ENCODE measurements at regions not wholly inside any gene's neighbourhood (a gene's known extent, or its start where the extent isn't known, plus 50 kb on each side); places are given as distances from the start of the nearest gene placed in this dataset.

DNA sequence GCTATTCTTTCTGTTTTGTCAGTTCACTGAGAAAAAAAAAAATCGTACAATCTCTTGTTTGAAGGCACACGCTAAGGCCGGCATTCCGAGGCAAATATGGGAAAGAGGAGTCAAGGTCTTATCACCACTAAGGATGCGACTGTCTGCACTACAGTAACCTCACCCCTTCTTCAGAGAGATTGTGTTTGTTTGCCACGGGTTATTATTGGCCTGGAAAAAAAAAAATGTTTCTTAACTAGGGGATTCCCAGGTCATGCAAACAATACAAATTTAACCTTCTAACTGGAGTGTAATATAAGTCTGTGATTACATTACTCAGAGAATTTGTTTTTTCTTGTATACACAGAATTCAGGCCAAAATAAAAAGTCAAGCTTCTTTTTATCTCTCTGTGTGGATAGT is 168.3 kb downstream of the TMA16 start:
- Histone ChIP-seq H3K36me3 (no peaks in the 10 kb centered on the region), H3K9me3 (no peaks in the 10 kb centered on the region), H3K27me3 (no peaks in the 10 kb centered on the region), H3K4me3 (no peak overlapping the region), H3K27ac (no peak overlapping the region), H3K9ac (ENCODE audit: low read depth in 2 of 2, low read length in 2 of 2) (no peak overlapping the region), H3K4me1 (no peaks in the 10 kb centered on the region)
- intact Hi-C loops (cut with DNase I): no loop called here
- no peak for DNase-seq
- TF ChIP-seq, protein P1, sequence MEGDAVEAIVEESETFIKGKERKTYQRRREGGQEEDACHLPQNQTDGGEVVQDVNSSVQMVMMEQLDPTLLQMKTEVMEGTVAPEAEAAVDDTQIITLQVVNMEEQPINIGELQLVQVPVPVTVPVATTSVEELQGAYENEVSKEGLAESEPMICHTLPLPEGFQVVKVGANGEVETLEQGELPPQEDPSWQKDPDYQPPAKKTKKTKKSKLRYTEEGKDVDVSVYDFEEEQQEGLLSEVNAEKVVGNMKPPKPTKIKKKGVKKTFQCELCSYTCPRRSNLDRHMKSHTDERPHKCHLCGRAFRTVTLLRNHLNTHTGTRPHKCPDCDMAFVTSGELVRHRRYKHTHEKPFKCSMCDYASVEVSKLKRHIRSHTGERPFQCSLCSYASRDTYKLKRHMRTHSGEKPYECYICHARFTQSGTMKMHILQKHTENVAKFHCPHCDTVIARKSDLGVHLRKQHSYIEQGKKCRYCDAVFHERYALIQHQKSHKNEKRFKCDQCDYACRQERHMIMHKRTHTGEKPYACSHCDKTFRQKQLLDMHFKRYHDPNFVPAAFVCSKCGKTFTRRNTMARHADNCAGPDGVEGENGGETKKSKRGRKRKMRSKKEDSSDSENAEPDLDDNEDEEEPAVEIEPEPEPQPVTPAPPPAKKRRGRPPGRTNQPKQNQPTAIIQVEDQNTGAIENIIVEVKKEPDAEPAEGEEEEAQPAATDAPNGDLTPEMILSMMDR (IDR thresholded peaks at IDR 0.05): no peak

DNA sequence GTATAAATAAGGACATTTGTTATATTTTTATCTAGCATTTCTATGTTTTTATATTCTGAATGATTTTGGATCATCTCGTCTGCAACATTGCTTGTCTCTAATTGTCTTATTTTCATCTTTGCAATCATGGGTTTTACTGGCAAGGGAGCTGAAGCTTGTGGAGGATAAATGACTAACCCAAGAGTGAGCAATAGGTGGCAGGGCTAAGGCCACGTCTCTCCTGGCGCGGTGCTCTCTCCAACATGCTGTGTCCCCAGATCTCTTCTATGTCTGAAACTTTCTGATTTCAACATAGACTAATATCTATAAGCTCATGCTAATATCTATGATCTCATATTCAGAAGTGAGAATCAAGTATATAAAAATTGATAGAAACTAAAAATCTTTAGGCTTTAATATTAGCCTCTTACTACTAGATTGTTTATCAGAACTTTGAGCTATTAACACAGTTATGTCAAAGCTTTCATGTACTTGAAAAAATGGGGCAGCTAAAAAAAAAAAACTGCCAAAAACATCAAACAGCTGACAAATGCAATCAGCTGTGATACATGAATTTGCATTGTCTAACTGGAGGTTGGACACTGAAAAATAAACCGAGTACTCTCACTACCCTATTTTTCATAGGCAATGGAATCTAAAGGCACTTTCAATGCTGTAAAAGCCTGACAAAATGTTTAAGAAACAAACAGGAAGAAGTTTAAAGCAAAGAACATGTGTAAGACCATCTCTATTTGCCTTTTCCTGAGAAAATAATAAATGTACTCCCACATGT is 169.2 kb downstream of the TMA16 start:
- no peak overlapping the region for H3K9ac ChIP-seq (ENCODE audit: low read depth in 2 of 2, low read length in 2 of 2)
- no peak for DNase-seq
- H3K4me3 ChIP-seq: no peak overlapping the region
- no peaks in the 10 kb centered on the region for H3K9me3 ChIP-seq
- TF ChIP-seq, protein P1 (IDR thresholded peaks at IDR 0.05): no peak
- no peaks in the 10 kb centered on the region for H3K27me3 ChIP-seq
- intact Hi-C loops (cut with DNase I): no loop called here
- no peaks in the 10 kb centered on the region for H3K36me3 ChIP-seq
- H3K27ac ChIP-seq: no peak overlapping the region
- no peaks in the 10 kb centered on the region for H3K4me1 ChIP-seq

DNA sequence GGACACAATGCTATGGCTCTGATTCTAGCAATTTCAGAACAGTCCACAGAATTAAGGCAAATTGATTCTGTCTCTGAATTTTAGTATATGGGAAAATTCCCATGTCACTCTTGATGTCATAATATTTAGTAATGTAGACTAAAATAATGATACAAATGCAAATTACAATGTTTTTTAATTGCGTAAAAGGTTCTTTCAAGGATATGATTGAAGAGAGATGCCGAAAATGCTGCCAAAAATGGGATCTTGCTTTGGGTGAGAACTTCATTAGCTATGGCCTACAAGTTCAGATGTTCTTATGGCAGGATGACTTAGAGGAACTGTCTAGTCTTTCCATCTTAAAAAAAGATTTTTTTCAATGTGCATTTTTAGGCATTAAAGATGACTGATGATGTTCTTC is 170.6 kb downstream of the TMA16 start:
- Histone ChIP-seq H3K36me3 (no peaks in the 10 kb centered on the region), H3K27ac (no peak overlapping the region), H3K4me1 (no peaks in the 10 kb centered on the region), H3K9me3 (no peaks in the 10 kb centered on the region), H3K27me3 (no peaks in the 10 kb centered on the region), H3K9ac (ENCODE audit: low read depth in 2 of 2, low read length in 2 of 2) (no peak overlapping the region), H3K4me3 (no peak overlapping the region)
- TF ChIP-seq, protein P1 (IDR thresholded peaks at IDR 0.05): no peak
- intact Hi-C loops (cut with DNase I): no loop called here
- DNase-seq: no peak

DNA sequence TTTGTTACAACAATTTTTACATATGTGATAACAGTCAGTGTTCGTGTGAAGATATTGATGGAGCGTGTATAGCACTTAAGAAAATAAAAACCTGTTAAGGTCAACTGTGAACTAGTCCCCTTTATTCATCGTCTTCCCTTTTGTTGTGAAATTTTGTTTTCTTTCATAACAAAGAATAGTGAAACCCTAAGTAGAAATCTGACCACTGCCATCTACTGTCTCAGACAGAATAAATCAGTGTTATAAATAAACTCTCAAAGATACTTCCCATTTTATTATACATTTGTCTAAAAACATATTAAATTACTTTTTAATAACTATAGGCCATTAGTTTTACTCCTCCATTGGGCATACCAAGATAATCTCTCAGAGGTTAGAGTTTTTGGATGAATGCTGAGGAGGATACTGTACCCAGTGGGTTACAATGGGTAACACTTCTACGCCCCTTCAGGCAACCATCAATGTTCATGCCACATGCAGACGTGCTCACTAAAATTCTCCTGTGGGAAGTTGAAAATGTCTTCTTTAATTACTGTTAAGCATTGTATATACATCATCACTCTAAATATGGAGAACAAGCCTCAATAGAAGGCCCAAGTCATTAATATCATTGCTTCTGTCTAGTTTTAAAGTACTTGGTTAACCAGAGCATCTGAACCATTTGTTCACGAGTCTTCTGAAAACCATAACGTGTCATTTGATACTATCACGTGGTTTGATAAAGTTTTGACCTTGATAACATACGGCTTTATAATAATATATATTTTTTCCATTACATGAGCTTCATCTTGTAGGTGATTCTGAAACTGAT is 171.2 kb downstream of the TMA16 start:
- no peak overlapping the region for H3K4me3 ChIP-seq
- no peaks in the 10 kb centered on the region for H3K27me3 ChIP-seq
- H3K27ac ChIP-seq: no peak overlapping the region
- no peak overlapping the region for H3K9ac ChIP-seq (ENCODE audit: low read depth in 2 of 2, low read length in 2 of 2)
- no peak for DNase-seq
- no peaks in the 10 kb centered on the region for H3K9me3 ChIP-seq
- intact Hi-C loops (cut with DNase I): no loop called here
- no peaks in the 10 kb centered on the region for H3K4me1 ChIP-seq
- H3K36me3 ChIP-seq: no peaks in the 10 kb centered on the region
- TF ChIP-seq, protein P1 (IDR thresholded peaks at IDR 0.05): no peak

DNA sequence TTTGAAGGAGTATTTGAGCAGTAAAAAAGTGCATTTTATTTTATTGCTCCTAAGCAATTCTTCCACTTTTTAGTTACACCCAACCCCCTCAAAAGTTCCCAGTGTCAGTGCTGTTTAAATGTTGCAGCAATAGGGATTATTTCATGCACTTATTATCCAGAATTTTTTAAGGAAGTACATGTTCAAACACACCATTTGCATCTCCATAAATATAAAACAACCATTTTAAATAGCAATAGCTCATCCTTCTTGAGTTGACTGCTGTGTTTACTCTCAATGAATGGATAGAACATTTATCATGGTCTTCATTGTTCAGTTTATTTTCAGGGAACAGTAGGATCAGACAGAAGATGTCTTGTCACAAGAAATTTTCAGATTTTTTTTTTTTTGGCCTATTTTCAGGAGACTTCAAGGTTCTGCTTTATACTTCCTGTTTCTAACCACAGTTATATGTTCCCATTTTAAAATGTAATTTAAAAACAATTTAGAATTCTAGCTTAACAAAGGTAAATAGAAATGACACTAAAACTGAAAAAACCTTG is 171.9 kb downstream of the TMA16 start:
- TF ChIP-seq, protein P1 (IDR thresholded peaks at IDR 0.05): no peak

More for the DNA sequence above, 171.9 kb downstream of the TMA16 start:
- H3K9ac ChIP-seq (ENCODE audit: low read depth in 2 of 2, low read length in 2 of 2): no peak overlapping the region
- no peaks in the 10 kb centered on the region for H3K27me3 ChIP-seq
- no peaks in the 10 kb centered on the region for H3K4me1 ChIP-seq
- H3K9me3 ChIP-seq: no peaks in the 10 kb centered on the region
- H3K27ac ChIP-seq: no peak overlapping the region
- H3K36me3 ChIP-seq: no peaks in the 10 kb centered on the region
- H3K4me3 ChIP-seq: no peak overlapping the region
- no peak for DNase-seq
- intact Hi-C loops (cut with DNase I): no loop called here
